SK-N-SH treated with all-trans-retinoic acid at 6 μM for 48 hours (cell line): ENCODE measurements at regions not wholly inside any gene's neighbourhood (a gene's known extent, or its start where the extent isn't known, plus 50 kb on each side); places are given as distances from the start of the nearest gene placed in this dataset.

Source experiments
- CREB5 ChIP-seq: fragments of 250-450 bp; sonication (Bioruptor Pico); IDR thresholded peaks from 2 replicates; pipeline ENCODE4 v1.5.1; 2020; ENCODE audit warnings: low read depth, mild to moderate bottlenecking, moderate library complexity
- CSDC2 ChIP-seq: fragments of 250-450 bp; sonication (Bioruptor Pico); IDR thresholded peaks from 2 replicates; pipeline ENCODE4 v1.5.0; 2020; ENCODE audit warnings: mild to moderate bottlenecking, moderate library complexity
- ESRRG ChIP-seq: fragments of 250-450 bp; sonication (Bioruptor Pico); IDR thresholded peaks from 2 replicates; pipeline ENCODE4 v1.6.1; 2021; ENCODE audit warnings: mild to moderate bottlenecking
- ISL1 ChIP-seq: fragments of 250-450 bp; sonication (Bioruptor Pico); IDR thresholded peaks from 2 replicates; pipeline ENCODE4 v2.1.2; 2022; ENCODE audit warnings: mild to moderate bottlenecking, moderate library complexity
- OSR1 ChIP-seq: fragments of 250-450 bp; sonication (Bioruptor Pico); IDR thresholded peaks from 2 replicates; pipeline ENCODE4 v1.8.0; 2022; ENCODE audit warnings: moderate library complexity, mild to moderate bottlenecking, inconsistent platforms
- PATZ1 ChIP-seq: fragments of 250-450 bp; sonication (Bioruptor Pico); IDR thresholded peaks from 2 replicates; pipeline ENCODE4 v1.8.0; 2020; ENCODE audit warnings: mild to moderate bottlenecking, moderate library complexity, borderline replicate concordance
- PPARA ChIP-seq: fragments of 250-450 bp; sonication (Bioruptor Pico); IDR thresholded peaks from 2 replicates; pipeline ENCODE4 v1.5.0; 2020; ENCODE audit warnings: mild to moderate bottlenecking, borderline replicate concordance
- TCF4 ChIP-seq: fragments of 250-450 bp; sonication (Bioruptor Pico); IDR thresholded peaks from 2 replicates; pipeline ENCODE4 v1.8.0; 2021; ENCODE audit warnings: mild to moderate bottlenecking, moderate library complexity, borderline replicate concordance
- ZC3H10 ChIP-seq: fragments of 250-450 bp; sonication (Bioruptor Pico); IDR thresholded peaks from 2 replicates; pipeline ENCODE4 v1.5.1; 2021; ENCODE audit warnings: mild to moderate bottlenecking, moderate library complexity
- ZFP30 ChIP-seq: fragments of 450-650 bp; formaldehyde crosslinking; IDR thresholded peaks from 2 replicates; pipeline ENCODE4 v1.5.0; 2022; ENCODE audit warnings: mild to moderate bottlenecking, moderate library complexity
- ZNF565 ChIP-seq: fragments of 450-650 bp; formaldehyde crosslinking; conservative IDR thresholded peaks from 2 replicates; pipeline ENCODE4 v1.5.0; 2020; ENCODE audit warnings: low read depth, mild to moderate bottlenecking, moderate library complexity
- ZNF70 ChIP-seq: fragments of 450-650 bp; formaldehyde crosslinking; IDR thresholded peaks from 2 replicates; pipeline ENCODE4 v1.5.0; 2020; ENCODE audit warnings: mild to moderate bottlenecking, moderate library complexity
- ZNF8 ChIP-seq: fragments of 450-650 bp; formaldehyde crosslinking; IDR thresholded peaks from 2 replicates; pipeline ENCODE4 v1.5.0; 2020; ENCODE audit warnings: mild to moderate bottlenecking, moderate library complexity
- TF ChIP-seq, protein P1 (sequence below): fragments of 250-450 bp; sonication (Bioruptor Pico); IDR thresholded peaks from 2 replicates; pipeline ENCODE4 v1.5.1; 2021; ENCODE audit warnings: mild to moderate bottlenecking, moderate library complexity

GRCh38 chr4:116942315-116942714 lies 143.1 kb downstream of the TRAM1L1 start:
- TF ChIP-seq ZFP30, result no peak
- TF ChIP-seq CSDC2 (CRISPR knock-in tag), result no peak
- TF ChIP-seq PPARA (CRISPR knock-in tag), result no peak
- TF ChIP-seq ESRRG (CRISPR knock-in tag), result no peak
- TF ChIP-seq ISL1 (CRISPR knock-in tag), result no peak; the same call in 1 of the 2 replicates
- no peak for TF ChIP-seq CREB5 (CRISPR knock-in tag)
- TF ChIP-seq PATZ1 (CRISPR knock-in tag), result no peak
- TF ChIP-seq, protein P1, sequence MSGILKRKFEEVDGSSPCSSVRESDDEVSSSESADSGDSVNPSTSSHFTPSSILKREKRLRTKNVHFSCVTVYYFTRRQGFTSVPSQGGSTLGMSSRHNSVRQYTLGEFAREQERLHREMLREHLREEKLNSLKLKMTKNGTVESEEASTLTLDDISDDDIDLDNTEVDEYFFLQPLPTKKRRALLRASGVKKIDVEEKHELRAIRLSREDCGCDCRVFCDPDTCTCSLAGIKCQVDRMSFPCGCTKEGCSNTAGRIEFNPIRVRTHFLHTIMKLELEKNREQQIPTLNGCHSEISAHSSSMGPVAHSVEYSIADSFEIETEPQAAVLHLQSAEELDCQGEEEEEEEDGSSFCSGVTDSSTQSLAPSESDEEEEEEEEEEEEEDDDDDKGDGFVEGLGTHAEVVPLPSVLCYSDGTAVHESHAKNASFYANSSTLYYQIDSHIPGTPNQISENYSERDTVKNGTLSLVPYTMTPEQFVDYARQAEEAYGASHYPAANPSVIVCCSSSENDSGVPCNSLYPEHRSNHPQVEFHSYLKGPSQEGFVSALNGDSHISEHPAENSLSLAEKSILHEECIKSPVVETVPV (CRISPR knock-in tag), result no peak
- no peak for TF ChIP-seq ZNF565 (CRISPR knock-in tag)
- no peak for TF ChIP-seq OSR1 (CRISPR knock-in tag)
- no peak for TF ChIP-seq ZNF8
- no peak for TF ChIP-seq ZC3H10
- TF ChIP-seq ZNF70 (CRISPR knock-in tag), result no peak
- peak; percentile 57 for TF ChIP-seq TCF4 (CRISPR knock-in tag)
